Activated CD4-positive, alpha-beta T cell treated with anti-CD3 and anti-CD28 coated beads for 4 hours (primary cell): ENCODE measurements at regions not wholly inside any gene's neighbourhood (a gene's known extent, or its start where the extent isn't known, plus 50 kb on each side); places are given as distances from the start of the nearest gene placed in this dataset.

Experiments
- DNase-seq, 2 donors: peaks; one replicate each; pipeline ENCODE4 v3.0.0-alpha.2; 2020

DNA sequence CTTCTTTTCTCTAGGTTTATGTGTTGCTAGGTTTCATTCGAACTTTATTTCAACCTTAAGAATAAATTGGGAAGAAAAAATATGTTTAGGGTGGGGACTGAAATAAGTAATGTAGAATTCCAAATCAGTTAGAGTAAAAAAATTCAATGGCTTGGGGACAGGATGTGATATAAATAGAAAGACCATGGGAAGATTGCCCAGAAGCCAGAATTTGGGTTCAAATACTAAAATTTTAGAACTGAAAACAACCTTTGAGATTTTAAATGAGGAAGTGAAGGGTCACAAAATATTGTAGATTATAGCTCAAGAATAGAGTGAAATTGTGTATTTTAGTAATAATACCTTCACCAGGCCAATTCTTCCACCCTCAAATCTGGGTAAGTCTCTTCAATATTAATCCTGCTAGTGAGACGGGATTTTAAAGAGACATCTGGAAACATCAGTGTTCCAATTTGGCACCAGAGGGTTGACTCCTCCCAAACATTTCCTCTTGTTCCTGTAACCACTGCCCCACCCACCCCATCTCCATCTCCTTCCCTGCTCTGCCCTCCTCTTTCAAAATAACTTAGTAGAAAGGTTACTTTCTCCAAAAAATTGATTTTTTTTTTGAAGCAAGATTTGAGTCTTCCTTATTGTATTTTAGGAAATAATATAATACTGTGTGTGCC is 51.3 kb upstream of the FAM3C start:
- no peak for DNase-seq

- DNase-seq = no peak
These were observed 50.4 kb upstream of the FAM3C start for GRCh38 chr7:121446526-121446925.
